ENCODE measurements at regions not wholly inside any gene's neighbourhood (a gene's known extent, or its start where the extent isn't known, plus 50 kb on each side); places are given as distances from the start of the nearest gene placed in this dataset.

DNA sequence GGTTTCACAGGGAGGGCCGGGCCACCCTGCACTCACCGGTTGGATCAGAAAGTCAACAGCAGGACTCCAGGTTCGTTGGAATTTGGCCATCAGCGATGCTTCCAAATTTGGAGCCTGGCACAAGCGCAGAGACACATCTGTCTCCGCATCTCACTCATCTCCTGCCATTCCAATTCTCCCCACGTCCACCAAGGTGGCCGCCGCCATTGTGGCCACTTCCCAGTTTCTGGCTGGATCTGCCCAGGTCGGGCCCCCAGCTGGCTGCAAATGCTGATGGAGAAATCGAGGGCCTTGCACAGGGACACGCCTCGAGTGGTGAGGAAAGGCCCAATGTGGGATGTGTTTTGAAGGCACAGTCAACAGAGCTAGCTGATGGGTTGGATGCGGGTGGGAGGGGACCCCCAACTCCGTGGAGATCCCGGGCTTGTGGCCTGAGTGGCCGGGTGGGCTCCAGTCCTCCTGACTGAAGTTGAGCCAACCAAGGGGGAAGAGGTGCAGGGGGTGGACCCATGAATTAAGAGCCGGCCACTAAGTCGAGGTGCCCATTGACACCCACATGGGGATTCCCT lies 102.7 kb downstream of the CRYAA start:
- no peak for DNase-seq

DNA sequence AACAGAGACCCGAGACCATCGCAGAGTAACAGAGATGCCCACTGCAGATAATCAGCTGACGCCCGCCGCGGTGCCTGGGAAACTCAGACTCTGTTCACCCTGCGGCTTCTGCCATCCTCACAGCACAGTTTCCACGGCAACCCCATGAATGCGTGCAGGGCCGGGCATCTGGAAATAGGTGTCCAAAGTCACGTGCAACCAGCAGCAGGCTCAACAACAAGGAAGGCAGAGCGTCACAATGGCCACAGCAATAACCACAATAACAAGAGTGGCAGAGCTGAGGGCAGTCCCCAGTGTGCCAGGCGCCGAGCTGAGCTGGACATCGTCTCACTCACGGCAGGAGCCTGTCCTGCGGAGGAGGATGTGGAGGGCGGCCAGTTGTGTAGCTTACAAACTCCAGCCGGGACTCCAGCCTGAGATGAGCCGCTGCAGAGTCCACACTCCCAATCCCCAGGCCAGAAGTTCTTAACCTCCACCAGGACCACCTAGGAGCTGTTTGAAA lies 102.0 kb downstream of the CRYAA start:
- DNase-seq: no peak

DNA sequence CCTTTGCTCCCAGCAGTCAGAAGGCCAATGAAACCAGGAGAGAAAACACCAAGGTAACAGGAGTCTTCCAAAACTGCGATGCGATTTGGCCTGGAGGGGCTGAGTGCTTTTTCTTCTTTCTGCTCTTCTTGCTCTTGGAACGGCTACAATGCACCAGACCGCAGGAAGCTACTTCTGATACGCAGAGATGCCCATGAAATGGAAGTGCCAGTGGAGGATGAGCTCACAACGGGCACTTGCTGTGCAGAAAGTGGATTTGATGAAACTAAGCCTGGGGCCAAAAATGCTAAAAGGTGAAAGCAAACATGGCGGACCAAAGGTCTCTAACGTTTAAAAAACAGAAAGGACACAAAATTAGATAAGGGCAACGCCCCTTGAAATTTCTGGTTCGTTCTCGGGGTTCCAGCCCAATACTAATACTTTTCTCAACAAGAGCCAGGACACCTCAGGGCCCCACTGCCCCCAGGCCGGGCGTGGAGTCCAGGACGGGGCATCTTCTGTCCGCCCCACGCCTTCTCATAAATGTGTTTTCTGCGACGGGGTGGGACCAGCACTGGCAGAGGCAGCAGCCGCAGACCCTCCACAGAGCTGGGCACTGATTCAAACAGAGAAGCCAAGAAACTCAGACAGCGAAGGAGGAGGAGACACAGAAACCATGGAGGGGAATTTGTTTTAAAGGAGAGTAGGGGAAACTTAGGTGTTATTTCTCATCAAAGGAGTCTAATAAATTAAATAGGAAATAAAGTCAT lies 101.3 kb downstream of the CRYAA start:
- DNase-seq: no peak

DNA sequence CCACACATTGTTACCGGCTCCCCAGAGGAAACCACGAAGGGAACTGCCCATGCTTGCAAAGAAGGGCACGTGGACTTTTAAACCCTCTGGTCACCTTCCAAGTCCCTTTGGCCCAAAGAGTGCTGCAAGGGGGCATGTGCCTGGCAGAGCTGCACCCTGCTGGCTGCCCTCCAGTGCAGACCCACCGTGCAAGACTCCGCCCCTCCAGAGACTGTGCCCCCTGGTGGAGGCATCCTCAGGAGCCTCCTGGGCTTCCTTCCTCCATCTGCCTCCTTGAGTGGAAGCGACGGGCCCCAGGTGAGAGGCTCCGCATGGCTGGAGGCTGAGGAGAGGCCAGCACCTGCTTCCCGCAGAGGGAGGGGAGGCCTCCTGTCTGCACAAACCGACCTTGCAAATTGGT lies 100.6 kb downstream of the CRYAA start:
- DNase-seq: no peak

DNA sequence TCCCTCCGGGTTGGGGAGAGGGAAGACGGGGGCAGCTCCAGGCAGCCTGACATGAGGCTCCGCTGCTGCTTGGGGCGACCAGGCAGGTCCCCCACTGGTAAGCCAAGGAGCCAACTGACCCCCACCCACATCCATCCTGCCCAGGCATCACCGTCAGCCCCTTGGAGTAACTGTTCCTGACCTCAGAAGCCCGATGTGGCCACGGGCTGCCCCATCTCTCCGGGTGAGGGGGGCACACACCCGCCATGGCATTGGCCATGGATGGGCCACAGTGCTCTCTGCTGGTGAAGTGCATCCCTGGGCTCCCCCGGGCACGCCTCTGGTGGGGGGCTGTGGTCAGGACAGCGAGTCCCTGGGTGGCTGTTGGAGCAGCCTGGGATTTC lies 100.0 kb downstream of the CRYAA start:
- DNase-seq: no peak

DNA sequence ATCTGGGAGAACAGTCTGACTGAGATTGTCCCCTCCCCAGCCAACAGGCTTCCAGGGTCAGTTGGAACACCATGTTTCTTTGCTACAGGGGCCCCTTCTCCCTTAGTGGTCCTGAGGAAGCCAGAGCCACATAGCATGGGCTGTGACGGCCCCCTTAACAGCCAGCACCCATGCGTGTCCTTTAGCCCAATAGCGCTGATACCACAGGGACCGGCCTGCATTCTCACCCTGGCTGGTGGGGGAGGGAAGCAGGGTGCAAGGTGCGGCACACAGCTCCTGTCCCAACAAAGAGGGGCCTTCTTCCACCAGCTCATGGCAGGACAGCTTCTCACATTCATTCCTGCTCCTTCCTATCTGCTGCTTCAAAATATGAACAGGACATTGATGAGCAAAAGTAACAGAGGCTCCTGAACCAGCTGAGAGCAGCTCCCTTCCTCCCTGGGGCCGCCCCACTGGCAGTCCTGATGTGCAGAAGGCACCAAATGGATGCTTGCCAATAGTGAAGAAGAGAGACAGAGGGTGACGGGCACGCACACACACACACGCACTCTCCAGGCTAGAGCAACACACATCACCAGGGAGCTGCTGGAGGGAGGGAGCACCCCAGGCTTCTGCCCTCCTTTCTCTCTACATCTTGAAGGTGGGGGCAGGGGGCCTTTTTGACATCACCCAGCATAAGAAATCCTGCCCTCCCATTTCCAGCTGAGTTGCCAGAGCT lies 99.4 kb downstream of the CRYAA start:
- DNase-seq: no peak

DNA sequence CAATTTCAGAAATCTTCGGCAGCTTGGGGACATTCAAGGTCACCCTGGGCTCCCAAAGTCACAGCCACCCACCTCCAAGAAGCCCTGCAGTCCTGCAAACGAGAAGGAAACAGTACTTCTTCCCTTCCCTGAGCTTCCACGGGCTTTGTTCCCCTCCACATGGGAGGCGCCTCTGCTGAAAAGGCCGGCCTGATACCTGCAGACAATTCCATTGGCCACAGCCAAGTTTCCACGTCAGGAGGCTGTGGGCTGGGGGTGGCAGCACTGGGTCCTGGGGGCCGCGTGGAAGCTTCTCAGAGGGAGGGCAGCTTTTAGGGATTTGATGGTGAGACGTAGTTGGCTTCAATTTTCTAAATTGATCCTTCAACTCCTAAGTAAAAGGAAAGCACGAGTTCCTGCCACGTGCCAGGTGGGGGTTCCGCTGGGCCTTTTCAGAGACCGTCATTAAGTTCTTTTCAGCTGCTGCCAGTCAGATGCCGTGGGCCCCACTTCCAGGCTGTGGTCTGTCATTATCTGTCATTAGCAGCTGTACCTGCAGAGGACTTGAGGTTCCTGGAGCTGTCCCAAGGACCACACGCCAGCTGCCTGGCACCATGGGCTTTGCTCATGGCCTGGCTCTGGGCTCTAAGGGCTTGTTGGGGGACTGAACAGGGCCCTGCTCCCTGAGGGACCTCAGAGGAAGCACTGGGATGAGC lies 98.7 kb downstream of the CRYAA start:
- no peak for DNase-seq

DNA sequence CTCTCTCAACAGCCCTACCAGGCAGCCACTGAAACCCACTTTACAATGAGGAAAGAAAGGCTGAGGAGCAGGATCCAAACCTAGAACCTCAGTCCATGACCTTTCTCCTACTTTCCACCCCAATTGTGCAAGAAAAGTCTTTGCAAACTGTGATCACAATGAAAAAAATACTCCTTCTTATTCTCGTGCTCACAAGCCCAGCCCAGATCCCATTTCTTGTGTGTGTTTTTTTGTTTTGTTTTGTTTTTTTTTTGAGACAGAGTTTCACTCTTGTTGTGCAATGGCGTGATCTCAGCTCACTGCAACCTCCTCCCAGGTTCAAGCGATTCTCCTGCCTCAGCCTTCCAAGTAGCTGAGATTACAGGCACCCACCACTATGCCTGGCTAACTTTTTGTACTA lies 97.7 kb downstream of the CRYAA start:
- DNase-seq: no peak

DNA sequence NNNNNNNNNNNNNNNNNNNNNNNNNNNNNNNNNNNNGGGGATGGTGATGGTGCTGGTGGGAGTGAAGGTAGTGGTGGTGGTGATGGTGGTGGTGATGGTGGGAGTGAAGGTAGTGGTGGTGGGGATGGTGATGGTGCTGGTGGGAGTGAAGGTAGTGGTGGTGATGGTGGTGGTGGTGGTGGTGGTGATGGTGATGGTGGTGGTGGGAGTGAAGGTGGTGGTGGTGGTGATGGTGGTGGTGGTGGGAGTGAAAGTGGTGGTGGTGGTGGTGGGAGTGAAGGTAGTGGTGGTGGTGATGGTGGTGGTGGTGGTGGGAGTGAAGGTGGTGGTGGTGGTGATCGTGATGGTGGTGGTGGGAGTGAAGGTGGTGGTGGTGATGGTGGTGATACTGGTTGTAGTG lies 93.6 kb downstream of the CRYAA start:
- DNase-seq: no peak
